Chondrocyte (in vitro differentiated cells): ENCODE measurements at regions not wholly inside any gene's neighbourhood (a gene's known extent, or its start where the extent isn't known, plus 50 kb on each side); places are given as distances from the start of the nearest gene placed in this dataset.

Experiments used
- DNase-seq: peaks from one replicate; pipeline ENCODE4 v3.0.0; 2021; ENCODE audit warnings: mixed read lengths, low spot score
- H3K27ac Mint-ChIP-seq: one replicate; pipeline ENCODE4 v1.8.0; 2021; ENCODE audit warnings: mild to moderate bottlenecking, moderate library complexity, mixed read lengths; ENCODE audit not compliant: unreplicated experiment
- H3K27me3 Mint-ChIP-seq: 2 replicates; pipeline ENCODE4 v1.8.0; 2021; ENCODE audit warnings: low read depth, mixed read lengths
- H3K36me3 Mint-ChIP-seq: 2 replicates; pipeline ENCODE4 v1.8.0; 2021; ENCODE audit warnings: low read depth, mixed read lengths
- H3K4me1 Mint-ChIP-seq: 2 replicates; pipeline ENCODE4 v1.8.0; 2021; ENCODE audit warnings: low read depth, mild to moderate bottlenecking, mixed read lengths
- H3K4me3 Mint-ChIP-seq: one replicate; pipeline ENCODE4 v1.8.0; 2021; ENCODE audit warnings: mild to moderate bottlenecking, moderate library complexity, mixed read lengths; ENCODE audit not compliant: unreplicated experiment
- H3K9me3 Mint-ChIP-seq: 2 replicates; pipeline ENCODE4 v1.8.0; 2021; ENCODE audit warnings: low read depth, mixed read lengths
- CTCF ChIP-seq: fragments of 200-600 bp; sonication (generic); IDR thresholded peaks from 2 replicates; pipeline ENCODE4 v1.5.0; 2021; ENCODE audit warnings: antibody characterized with exemption, mild to moderate bottlenecking, moderate library complexity

- Mint-ChIP-seq H3K27ac (no peak overlapping the region), H3K4me3 (no peak overlapping the region), H3K36me3 (no peaks in the 10 kb centered on the region), H3K27me3 (no peaks in the 10 kb centered on the region), H3K4me1 (no peaks in the 10 kb centered on the region), H3K9me3 (peaks cover 11% of the 10 kb centered on the region)
- DNase-seq: no peak
- no peak for TF ChIP-seq CTCF
Observed at GRCh38 chr4:28942631-28943030, 1777.5 kb upstream of the PCDH7 start.

DNA sequence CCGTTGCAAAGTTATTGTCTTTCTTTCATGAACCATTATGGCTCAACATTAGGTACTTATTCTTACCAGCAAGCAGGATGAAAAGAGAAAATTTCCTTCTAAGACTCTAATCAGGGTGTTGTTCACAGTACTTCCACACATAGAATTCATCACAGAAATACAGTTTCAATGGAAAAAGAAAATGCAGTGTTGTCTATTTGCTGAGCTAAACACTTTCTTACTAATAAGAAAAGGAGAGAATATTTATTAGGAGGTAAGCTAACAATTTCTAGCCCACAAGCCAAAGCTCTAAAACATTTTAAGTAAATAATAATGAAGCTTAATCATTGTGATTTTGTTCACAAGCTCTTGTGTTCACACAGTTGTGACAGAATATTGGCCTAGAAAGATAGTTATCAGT is 1772.8 kb upstream of the PCDH7 start:
- Mint-ChIP-seq H3K27ac (no peak overlapping the region), H3K9me3 (peaks cover 9% of the 10 kb centered on the region), H3K36me3 (no peaks in the 10 kb centered on the region), H3K27me3 (no peaks in the 10 kb centered on the region), H3K4me3 (no peak overlapping the region), H3K4me1 (no peaks in the 10 kb centered on the region)
- no peak for TF ChIP-seq CTCF
- DNase-seq: no peak

DNA sequence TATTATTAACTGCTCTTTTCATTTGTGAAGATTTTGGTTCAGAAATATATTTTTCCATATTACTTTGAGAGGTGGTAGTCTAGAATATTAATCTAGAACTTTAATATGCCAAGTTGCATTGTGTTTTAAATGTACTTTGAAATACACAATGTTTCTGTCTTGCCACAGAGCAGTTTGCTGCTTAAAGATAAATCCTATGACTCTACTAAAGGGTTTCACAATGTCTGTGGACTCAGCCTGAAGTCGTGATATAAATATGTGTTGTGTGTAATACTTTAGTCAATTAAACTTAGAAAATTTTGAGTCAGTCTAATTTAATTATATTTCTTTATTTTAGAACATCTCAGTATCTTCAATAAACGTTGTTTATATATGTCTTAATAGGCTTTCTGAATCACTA is 1771.7 kb upstream of the PCDH7 start:
- Mint-ChIP-seq H3K9me3 (peaks cover 5% of the 10 kb centered on the region), H3K27ac (no peak overlapping the region), H3K4me1 (no peaks in the 10 kb centered on the region), H3K36me3 (no peaks in the 10 kb centered on the region), H3K27me3 (no peaks in the 10 kb centered on the region), H3K4me3 (no peak overlapping the region)
- no peak for TF ChIP-seq CTCF
- DNase-seq: no peak

DNA sequence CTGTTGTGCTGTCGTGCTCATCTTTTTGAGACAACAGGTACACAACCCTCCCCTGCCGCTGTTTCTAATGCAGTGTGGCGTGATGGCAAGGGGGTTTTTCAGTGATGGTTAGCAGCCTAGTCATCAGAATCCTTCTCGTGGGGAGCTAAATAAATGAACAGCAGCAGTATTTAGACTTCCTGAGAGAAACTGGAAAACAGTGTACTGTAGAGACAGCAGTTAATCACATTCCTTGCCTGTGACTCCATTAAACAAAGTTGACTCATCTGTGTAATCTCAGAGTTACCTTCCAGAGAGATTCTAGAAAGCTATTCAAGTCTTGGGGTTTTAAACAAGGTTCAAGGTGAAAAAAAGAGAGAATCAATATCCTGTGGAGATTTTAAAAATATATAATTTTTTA is 1753.2 kb upstream of the PCDH7 start:
- no peaks in the 10 kb centered on the region for H3K9me3 Mint-ChIP-seq
- H3K4me3 Mint-ChIP-seq: no peak overlapping the region
- no peaks in the 10 kb centered on the region for H3K36me3 Mint-ChIP-seq
- no peak for TF ChIP-seq CTCF
- H3K27ac Mint-ChIP-seq: no peak overlapping the region
- DNase-seq: no peak
- peaks cover 4% of the 10 kb centered on the region for H3K4me1 Mint-ChIP-seq
- no peaks in the 10 kb centered on the region for H3K27me3 Mint-ChIP-seq

DNA sequence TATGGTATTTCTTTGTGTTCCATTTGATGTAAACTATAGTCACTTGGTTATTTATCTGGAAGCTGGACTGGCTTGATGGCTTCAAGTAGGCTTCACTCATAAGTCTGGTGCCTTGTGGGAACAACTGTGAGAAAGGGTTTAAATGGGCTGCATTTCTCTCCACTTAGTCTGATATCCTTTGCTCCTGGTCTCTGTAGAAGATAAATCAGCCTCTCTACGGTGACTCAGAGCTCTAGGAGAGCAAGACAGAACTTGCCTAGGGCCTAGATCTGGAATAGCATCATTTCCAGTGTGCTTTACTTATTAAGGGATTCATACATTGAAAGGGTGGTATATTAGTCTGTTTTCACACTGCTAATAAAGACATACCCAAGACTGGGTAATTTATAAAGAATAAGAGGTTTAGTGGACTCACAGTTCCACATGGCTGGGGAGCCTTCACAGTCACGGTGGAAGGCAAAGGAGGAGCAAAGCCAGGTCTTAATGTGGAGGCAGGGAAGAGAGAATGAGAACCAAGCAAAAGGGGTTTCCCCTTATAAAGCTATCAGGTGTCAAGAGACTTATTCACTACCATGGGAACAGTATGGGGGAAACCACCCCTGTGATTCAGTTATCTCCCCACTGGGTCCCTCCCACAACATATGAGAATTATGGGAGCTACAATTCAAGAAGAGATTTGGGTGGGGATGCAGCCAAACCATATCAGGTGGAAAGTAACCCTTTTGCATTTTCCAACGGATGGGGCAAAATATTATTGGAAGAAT is 1746.4 kb upstream of the PCDH7 start:
- no peaks in the 10 kb centered on the region for H3K27me3 Mint-ChIP-seq
- no peak overlapping the region for H3K27ac Mint-ChIP-seq
- H3K9me3 Mint-ChIP-seq: no peaks in the 10 kb centered on the region
- no peaks in the 10 kb centered on the region for H3K4me1 Mint-ChIP-seq
- no peak for DNase-seq
- H3K4me3 Mint-ChIP-seq: no peak overlapping the region
- no peaks in the 10 kb centered on the region for H3K36me3 Mint-ChIP-seq
- no peak for TF ChIP-seq CTCF
